ENCODE measurements at regions not wholly inside any gene's neighbourhood (a gene's known extent, or its start where the extent isn't known, plus 50 kb on each side); places are given as distances from the start of the nearest gene placed in this dataset.

DNA sequence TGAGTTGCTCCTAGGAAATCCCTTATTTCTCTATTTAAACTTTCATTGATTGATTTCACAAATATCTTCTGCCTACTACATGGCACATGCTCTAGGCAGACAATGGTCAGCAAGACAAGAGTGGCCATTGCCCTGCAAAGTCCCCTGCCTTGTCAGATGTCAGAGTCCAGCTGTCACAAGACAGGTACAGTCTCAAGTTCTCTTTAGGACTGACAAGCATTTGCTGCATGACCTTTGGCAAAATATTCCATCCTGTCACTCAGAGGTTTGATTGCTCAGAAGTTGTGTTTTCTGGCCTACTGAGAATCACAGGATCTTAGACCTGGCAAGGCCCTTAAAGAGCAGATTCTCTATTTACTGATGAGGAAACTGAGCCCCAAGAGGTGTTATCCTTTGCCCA, 322.3 kb upstream of the NFE2L3 start:
- no peak for TF ChIP-seq CTCF (IDR thresholded peaks at IDR 0.05)

DNA sequence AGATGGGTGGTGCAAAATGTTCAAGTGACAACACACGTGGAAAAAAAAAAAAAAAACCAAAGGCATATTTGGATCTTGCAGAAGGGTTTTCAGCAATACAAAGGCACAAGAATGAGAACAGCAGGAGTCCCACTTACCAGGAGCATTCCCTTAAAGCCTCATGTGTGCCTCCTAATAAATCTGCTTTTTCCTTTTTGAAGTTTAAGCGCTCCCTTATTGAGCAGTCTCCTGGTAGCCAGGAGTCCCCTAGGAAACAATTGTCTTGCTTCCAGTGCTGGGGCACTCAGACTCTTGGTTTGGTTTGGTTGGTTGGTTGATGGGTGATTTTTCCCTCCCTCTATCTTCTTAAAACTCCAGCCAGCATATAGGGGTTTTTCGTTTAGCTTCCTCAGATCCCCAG, 321.8 kb upstream of the NFE2L3 start:
- no peak for TF ChIP-seq CTCF (IDR thresholded peaks at IDR 0.05)
- Histone ChIP-seq H3K27ac (peak overlapping the region; percentile 66), H3K9ac (no peak overlapping the region), H2AFZ (peak overlapping the region; percentile 30), H3K4me1 (peaks cover 21% of the 10 kb centered on the region), H3K9me3 (ENCODE audit: control insufficient read depth, low read length) (no peaks in the 10 kb centered on the region), H3K27me3 (ENCODE audit: control insufficient read depth, insufficient read depth, low read length) (no peaks in the 10 kb centered on the region), H3K4me3 (ENCODE audit: low read depth, low read length) (no peak overlapping the region), H3K36me3 (ENCODE audit: control insufficient read depth, insufficient read depth, low read length) (no peaks in the 10 kb centered on the region), H3K79me2 (no peaks in the 10 kb centered on the region), H3K4me2 (ENCODE audit: low read length) (no peak overlapping the region)

More for the DNA sequence above, 322.3 kb upstream of the NFE2L3 start:
- Histone ChIP-seq H3K9me3 (ENCODE audit: control insufficient read depth, low read length) (no peaks in the 10 kb centered on the region), H3K4me2 (ENCODE audit: low read length) (no peak overlapping the region), H3K9ac (no peak overlapping the region), H3K27ac (peak overlapping the region; percentile 66), H3K27me3 (ENCODE audit: control insufficient read depth, insufficient read depth, low read length) (no peaks in the 10 kb centered on the region), H3K36me3 (ENCODE audit: control insufficient read depth, insufficient read depth, low read length) (no peaks in the 10 kb centered on the region), H3K4me1 (peaks cover 21% of the 10 kb centered on the region), H3K79me2 (no peaks in the 10 kb centered on the region), H2AFZ (peak overlapping the region; percentile 30), H3K4me3 (ENCODE audit: low read depth, low read length) (no peak overlapping the region)

- H3K27ac ChIP-seq, result peak overlapping the region; percentile 66
- no peak overlapping the region for H3K4me3 ChIP-seq (ENCODE audit: low read depth, low read length)
- H3K4me1 ChIP-seq, result peaks cover 21% of the 10 kb centered on the region
These were observed 320.8 kb upstream of the NFE2L3 start for GRCh38 chr7:25831062-25831691.

GRCh38 chr7:25831831-25832411, 320.1 kb upstream of the NFE2L3 start:
- Histone ChIP-seq H3K36me3 (ENCODE audit: control insufficient read depth, insufficient read depth, low read length) (no peaks in the 10 kb centered on the region), H3K4me1 (peaks cover 21% of the 10 kb centered on the region), H3K79me2 (no peaks in the 10 kb centered on the region), H3K4me3 (ENCODE audit: low read depth, low read length) (no peak overlapping the region), H3K9me3 (ENCODE audit: control insufficient read depth, low read length) (no peaks in the 10 kb centered on the region), H3K27ac (peak overlapping the region; percentile 66), H3K4me2 (ENCODE audit: low read length) (peak overlapping the region; percentile 26), H3K27me3 (ENCODE audit: control insufficient read depth, insufficient read depth, low read length) (no peaks in the 10 kb centered on the region), H3K9ac (no peak overlapping the region), H2AFZ (peak overlapping the region; percentile 66)
- no peak for TF ChIP-seq CTCF (IDR thresholded peaks at IDR 0.05)

More at GRCh38 chr7:25831062-25831691, 320.8 kb upstream of the NFE2L3 start:
- Histone ChIP-seq H3K4me2 (ENCODE audit: low read length) (no peak overlapping the region), H3K79me2 (no peaks in the 10 kb centered on the region), H3K9me3 (ENCODE audit: control insufficient read depth, low read length) (no peaks in the 10 kb centered on the region), H3K27me3 (ENCODE audit: control insufficient read depth, insufficient read depth, low read length) (no peaks in the 10 kb centered on the region), H3K9ac (no peak overlapping the region), H3K36me3 (ENCODE audit: control insufficient read depth, insufficient read depth, low read length) (no peaks in the 10 kb centered on the region), H2AFZ (peak overlapping the region; percentile 66)
- TF ChIP-seq CTCF (IDR thresholded peaks at IDR 0.05), result no peak

DNA sequence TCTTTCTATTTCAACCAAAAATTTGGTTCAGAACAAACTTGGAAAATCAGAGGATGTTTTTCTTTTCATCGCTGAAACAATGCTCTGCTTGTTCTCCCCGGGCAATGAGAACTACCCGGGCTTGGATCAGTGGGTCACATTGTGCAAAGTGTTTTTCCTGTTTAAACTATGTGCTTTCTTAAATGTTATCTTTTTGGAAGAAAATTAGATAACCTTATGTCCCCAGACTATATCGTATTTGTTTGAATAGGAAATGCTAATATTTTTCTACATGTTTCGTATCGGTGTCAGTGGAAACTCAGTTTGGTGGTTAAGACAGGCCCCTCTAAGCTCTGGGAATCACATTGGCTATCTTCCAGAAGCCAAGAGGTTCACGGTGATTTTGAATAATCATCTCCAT, 319.5 kb upstream of the NFE2L3 start:
- H3K27ac ChIP-seq, result peak overlapping the region; percentile 66
- TF ChIP-seq CTCF (IDR thresholded peaks at IDR 0.05), result no peak
- peaks cover 21% of the 10 kb centered on the region for H3K4me1 ChIP-seq

More for the DNA sequence above, 319.5 kb upstream of the NFE2L3 start:
- H3K36me3 ChIP-seq (ENCODE audit: control insufficient read depth, insufficient read depth, low read length), result no peaks in the 10 kb centered on the region
- no peak overlapping the region for H3K4me2 ChIP-seq (ENCODE audit: low read length)
- no peaks in the 10 kb centered on the region for H3K79me2 ChIP-seq
- no peak overlapping the region for H3K9ac ChIP-seq
- H3K4me3 ChIP-seq (ENCODE audit: low read depth, low read length), result no peak overlapping the region
- H3K9me3 ChIP-seq (ENCODE audit: control insufficient read depth, low read length), result no peaks in the 10 kb centered on the region
- peak overlapping the region; percentile 66 for H2AFZ ChIP-seq
- no peaks in the 10 kb centered on the region for H3K27me3 ChIP-seq (ENCODE audit: control insufficient read depth, insufficient read depth, low read length)
